ENCODE measurements at regions not wholly inside any gene's neighbourhood (a gene's known extent, or its start where the extent isn't known, plus 50 kb on each side); places are given as distances from the start of the nearest gene placed in this dataset.

GRCh38 chr10:62691336-62691735, 113.2 kb upstream of the ADO start:
- no peak for TF ChIP-seq CTCF (IDR thresholded peaks at IDR 0.05)
- no peak for TF ChIP-seq POLR2A (IDR thresholded peaks at IDR 0.05)

Measured in Peyer's patch (tissue), 4 donors.